Right renal pelvis (tissue), 4 donors: ENCODE measurements at regions not wholly inside any gene's neighbourhood (a gene's known extent, or its start where the extent isn't known, plus 50 kb on each side); places are given as distances from the start of the nearest gene placed in this dataset.

Experiments used
- DNase-seq, 4 donors: peaks; one replicate each; pipeline ENCODE4 v3.0.0-alpha.2; 2013; ENCODE audit warnings: low read depth in 4 of 4, low spot score in 3 of 4, missing footprints in 1 of 4

DNA sequence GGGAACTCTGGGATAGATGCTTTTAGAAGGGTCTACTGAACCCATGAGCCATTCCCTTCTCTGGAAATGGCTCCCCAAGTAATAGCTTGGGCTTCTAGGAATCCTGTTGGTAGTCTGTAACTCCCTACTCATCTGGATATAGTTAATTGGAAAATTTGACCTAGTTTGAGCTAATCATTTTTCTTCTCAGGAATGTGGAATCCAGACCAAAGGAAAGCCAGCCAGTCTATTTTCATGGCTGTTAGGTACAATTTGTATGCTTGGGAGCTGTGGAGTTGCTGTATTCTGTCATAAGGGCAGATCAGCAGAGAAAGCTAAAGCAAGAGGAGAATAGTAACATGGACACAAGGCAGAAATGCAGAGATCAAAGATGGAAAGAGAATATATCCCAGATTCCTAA is 71.6 kb upstream of the C1GALT1 start:
- no peak for DNase-seq

DNA sequence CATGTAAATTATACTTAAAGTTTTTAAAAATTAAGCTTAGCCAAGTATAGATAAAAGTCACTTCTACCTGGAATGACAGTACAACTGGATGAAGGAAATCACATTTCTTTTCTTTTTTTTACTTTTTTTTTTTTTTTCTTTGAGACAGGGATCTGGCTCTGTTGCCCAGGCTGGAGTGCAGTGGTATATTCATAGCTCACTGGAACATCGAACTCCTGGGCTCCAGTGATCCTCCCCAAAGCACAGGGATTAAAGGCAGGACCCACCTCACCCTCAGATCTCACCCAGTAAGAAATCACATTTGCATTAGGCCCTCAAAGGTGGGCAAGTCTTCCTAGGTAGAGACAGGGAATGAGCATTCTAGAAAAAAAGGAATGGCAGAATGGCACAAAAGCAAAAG is 69.5 kb upstream of the C1GALT1 start:
- DNase-seq = no peak

DNA sequence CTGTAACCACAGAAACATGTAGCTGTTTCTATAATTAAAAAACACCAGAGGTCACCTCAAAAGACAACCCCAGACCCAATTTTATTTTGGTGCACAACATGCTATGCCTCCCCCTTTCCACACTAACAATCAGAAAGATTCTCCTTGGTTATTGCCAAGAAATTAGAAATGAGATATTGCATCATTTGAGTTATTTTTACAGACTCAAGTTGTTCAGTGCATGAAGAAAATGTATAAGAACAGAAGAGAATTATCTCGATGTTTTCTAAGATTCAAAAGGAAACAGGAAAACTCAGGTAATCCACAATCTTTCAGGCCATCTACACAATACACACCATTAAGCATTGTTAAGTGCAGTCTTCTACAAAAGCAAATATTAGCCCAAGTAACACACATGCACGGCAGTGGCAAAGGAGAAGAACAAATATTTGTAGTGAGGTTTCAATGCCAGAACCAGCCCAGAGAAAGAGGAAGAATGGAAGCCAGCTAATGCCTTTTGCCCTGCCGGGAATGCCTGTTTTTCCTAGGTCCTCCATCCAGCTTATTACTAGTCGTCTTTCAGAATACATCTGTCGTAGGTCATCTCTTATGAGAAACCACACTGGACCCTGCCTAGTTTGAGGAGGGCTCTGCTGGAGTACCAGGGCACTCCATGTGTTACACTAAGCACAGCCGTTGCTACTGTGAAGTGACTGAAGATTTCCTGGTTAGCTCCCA is 67.6 kb upstream of the C1GALT1 start:
- no peak for DNase-seq

DNA sequence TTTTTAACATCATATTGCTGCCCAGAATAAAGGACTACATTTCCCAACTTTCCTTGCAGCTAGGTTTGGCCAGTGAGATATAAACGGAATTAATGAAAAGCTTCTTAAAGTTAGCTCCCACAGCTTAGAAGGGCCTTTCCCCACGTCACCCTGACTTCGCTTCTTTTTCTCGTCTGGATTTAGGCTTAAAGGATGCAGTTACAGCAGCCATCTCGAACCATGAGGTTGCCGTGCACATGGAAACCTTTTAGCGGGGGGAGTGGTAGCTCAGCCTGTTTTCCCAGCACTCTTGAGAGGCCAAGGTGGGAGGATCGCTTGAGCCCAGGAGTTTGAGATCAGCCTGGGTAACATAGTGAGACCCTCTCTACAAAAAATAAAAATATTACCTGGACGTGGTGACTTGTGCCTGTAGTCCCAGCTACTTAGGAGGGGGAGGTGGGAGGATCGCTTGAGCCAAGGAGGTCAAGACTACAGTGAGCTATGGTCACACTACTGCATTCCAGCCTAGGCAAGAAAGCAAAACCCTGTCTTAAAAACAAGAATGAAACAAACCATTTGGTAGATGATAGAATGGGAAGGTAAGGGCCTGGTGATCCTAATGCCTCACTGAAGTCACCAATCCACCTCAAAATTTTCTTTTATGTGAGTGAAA is 64.3 kb upstream of the C1GALT1 start:
- DNase-seq = no peak

DNA sequence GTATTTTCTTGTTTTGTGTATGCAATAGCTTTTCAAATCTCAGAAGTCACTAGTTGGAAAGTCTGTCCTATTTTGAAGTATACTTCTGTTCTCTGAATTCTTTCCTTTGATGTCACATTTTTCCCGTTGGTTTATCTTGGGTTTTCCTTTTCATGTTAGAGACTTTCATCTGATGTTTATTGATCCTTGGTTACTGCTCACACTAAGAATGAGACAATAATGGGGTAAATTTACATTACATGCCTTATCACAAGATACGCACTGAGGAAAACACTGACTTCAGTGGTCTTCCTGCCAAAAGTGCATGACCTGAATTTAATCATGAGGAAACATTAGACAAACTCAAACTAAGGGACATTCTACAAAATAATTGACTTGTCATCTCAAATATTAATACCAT is 63.5 kb upstream of the C1GALT1 start:
- DNase-seq = no peak

DNA sequence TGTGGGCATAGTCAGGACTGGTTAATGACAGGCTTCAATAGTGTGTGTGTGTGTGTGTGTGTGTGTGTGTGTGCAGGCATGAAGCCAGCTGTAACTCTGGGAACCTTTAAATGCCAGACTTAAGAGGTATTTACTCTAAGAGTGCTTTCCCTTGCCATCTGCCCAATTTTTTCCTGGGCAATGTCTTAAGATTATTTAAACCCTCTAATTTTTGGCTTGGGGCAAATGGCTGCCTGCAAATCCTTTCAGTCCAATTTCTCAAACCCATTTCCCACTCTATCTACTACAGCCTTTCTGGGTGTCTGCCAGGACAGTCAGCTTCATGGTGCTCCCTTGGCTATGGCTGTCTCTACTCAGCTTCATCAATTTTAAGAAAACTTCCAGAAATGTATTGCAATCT is 62.6 kb upstream of the C1GALT1 start:
- DNase-seq = no peak

DNA sequence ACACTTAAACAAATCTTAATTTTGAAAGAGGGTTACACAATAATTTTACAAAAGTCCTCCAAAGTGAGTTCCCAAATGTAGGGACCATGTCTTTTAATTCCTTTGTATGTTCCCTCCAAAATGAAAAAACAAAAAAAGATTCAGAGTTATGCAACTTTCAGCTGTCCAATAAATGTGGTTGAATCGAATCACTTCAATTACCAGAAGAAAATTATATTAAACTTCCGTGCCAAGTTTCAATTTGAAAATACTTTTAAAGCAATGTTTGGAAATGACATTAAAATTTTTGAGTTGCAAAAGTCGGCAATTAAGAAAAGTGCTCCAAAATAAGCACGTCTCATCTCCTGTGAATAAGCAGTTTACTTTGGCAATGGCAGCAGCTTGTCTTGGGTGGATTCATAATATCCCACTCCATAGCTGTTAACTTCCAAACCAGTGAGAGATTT is 60.3 kb upstream of the C1GALT1 start:
- no peak for DNase-seq

DNA sequence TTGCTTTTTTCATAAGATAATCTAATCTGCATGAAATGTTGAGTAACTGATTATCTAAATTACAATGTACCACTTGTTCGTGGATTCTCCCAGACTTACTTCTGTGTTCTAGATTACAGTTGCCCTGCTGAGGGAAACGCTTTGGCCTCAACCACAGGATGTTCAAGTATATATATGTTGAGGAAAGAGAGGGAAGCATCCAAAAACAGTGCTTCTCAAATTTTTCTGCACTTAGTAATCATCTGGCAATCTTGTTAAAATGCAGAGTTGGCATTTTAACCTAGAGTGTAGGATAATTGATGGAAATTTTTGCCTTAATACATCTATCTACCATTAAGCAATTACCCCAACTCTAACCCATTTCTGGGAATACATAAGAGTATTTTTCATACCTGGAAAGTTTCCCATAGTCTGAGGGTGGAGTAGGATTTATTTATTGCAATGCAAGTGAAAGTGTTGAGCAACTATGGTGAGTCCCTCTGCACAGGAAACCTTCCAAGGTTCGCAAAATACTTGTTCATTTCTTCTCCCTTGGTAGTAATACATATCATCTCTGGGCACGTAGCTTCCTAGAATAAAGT is 59.6 kb upstream of the C1GALT1 start:
- DNase-seq = no peak

DNA sequence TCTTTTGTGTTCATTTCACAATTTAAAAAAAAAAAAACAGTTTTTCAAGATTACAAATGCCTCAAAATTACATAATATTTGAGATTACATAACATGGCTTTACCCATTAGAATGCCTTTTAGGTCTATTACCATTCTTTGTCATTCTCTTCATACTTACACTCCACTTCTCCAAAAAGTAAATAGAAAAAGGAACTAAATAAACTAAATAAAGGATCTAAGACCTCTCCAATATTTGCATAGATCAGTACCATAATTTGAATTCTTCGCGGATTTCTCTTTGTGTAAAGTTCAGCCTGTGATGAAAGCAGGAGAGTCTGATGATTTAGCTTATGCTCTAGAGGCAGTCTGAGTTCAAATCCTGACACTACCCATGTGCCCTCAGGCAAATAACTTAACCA is 56.4 kb upstream of the C1GALT1 start:
- no peak for DNase-seq

DNA sequence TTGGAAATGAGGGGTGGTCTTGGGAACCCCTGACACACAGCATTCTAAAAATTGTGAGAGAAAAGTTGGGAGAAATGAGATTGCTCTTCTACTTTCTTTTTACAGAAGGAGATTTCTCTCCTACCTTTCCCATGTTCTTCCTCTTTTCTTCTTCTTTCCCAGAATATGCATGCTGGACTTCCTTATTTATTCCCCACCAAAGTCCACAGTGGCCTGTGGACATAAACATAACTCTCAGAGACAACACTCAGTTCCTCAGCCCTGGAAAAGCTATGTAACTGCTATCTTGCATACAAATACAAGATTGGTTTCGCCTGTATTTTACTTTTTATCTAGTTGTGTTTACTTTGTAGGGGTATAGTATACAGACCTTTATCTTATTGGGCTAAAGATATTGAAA is 54.6 kb upstream of the C1GALT1 start:
- DNase-seq = no peak

DNA sequence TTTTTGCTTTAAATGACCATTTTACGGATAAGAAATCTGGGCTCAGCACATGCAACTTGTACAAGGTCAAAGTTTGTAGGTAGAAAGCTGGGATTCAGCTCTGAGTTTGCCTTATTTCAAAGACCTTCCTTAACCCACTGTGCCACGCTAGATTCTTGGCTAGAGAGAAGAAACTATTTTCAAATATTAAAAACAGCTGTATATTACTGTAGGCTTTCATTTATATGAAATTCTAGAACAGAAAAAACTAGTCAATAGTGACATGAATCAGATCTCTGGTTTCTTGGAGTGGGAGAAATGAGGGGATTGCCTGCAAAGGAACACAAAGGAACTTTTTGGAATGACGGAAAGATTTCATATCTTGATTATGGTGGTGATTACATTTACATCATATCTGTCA is 53.0 kb upstream of the C1GALT1 start:
- no peak for DNase-seq

DNA sequence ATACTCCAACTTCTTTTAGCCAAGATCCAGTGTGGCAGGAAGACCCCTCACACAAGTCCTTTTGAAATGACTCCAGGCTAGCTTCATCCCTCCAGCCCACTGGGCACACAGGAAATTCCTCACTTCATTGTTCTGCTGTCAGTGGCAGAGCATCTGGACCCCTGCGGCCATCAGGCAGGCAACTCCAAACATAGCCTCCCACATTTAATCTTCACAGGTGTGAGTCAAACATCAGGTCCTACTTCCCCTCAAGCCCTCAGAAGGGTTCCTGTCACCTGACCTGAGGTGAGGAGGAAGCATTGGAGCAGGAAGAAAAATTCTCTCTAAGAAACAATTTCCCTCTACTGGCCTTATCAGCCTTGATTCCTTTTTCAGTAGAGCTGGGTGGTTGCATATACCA is 51.1 kb upstream of the C1GALT1 start:
- no peak for DNase-seq
